ENCODE measurements at regions not wholly inside any gene's neighbourhood (a gene's known extent, or its start where the extent isn't known, plus 50 kb on each side); places are given as distances from the start of the nearest gene placed in this dataset.

DNA sequence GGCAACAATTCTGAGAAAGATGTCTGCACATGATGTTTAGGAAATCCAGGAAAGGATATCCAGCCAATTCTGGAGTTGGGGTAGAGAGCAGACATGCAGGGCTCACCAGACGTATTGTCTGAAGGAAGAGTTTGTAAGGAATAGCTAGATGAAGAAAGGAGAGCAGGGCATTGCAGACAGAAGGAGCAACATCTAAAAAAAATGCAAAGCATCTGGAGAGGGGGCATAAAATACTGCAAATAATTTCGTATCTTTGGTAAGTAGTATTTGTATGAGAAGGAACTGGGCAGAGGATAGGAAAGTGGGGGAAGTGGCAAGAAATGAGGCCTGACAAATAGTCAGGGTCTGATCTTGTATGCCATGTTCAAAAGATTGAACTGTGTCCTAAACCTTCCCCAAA, 74.8 kb downstream of the MACIR start:
- no peaks in the 10 kb centered on the region for H3K27me3 Mint-ChIP-seq
- no peaks in the 10 kb centered on the region for H3K36me3 Mint-ChIP-seq
- DNase-seq (ENCODE audit: extremely low spot score, unreplicated experiment) = no peak
- H3K4me1 Mint-ChIP-seq (ENCODE audit: unreplicated experiment) = no peaks in the 10 kb centered on the region
- H3K4me3 Mint-ChIP-seq = no peak overlapping the region
- H3K9me3 Mint-ChIP-seq = no peaks in the 10 kb centered on the region
- H3K27ac Mint-ChIP-seq = no peak overlapping the region
- TF ChIP-seq CTCF (conservative IDR thresholded peaks at IDR 0.05) = no peak

DNA sequence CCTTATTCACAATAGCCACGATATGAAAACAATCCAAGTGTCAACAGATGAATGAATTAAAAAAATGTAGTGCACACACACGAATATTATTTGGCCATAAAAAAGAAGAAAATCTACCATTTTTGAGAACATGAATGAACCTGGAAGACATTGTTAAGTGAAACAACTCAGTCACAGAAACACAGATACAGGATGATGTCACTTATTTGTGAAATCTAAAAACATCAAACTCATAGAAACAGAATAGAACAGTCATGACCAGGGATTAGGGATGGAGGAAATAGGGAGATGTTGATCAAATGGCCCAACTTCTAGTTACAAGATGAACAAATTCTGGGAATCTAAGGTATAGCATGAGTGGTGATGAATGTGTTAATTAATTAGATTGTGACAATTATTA, 72.3 kb downstream of the MACIR start:
- Mint-ChIP-seq H3K36me3 (no peaks in the 10 kb centered on the region), H3K4me3 (no peak overlapping the region), H3K27me3 (no peaks in the 10 kb centered on the region), H3K4me1 (ENCODE audit: unreplicated experiment) (no peaks in the 10 kb centered on the region), H3K9me3 (no peaks in the 10 kb centered on the region), H3K27ac (no peak overlapping the region)
- no peak for TF ChIP-seq CTCF (conservative IDR thresholded peaks at IDR 0.05)
- no peak for DNase-seq (ENCODE audit: extremely low spot score, unreplicated experiment)
